ENCODE measurements at regions not wholly inside any gene's neighbourhood (a gene's known extent, or its start where the extent isn't known, plus 50 kb on each side); places are given as distances from the start of the nearest gene placed in this dataset.

GRCh38 chr2:39511219-39511604, 74.1 kb upstream of the MAP4K3 start:
- TF ChIP-seq CTCF (IDR thresholded peaks at IDR 0.05; ENCODE audit: low read depth, low read length, missing input control) (no peak), TAF1 (conservative IDR thresholded peaks at IDR 0.05) (no peak), EGR1 (IDR thresholded peaks at IDR 0.05; ENCODE audit: low read depth in 2 of 2) (no peak), MAX (IDR thresholded peaks at IDR 0.05) (no peak), HNF4G (IDR thresholded peaks at IDR 0.05) (no peak)
- TF ChIP-seq, protein P1, sequence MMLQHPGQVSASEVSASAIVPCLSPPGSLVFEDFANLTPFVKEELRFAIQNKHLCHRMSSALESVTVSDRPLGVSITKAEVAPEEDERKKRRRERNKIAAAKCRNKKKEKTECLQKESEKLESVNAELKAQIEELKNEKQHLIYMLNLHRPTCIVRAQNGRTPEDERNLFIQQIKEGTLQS (IDR thresholded peaks at IDR 0.05): no peak
- TF ChIP-seq, protein P2, sequence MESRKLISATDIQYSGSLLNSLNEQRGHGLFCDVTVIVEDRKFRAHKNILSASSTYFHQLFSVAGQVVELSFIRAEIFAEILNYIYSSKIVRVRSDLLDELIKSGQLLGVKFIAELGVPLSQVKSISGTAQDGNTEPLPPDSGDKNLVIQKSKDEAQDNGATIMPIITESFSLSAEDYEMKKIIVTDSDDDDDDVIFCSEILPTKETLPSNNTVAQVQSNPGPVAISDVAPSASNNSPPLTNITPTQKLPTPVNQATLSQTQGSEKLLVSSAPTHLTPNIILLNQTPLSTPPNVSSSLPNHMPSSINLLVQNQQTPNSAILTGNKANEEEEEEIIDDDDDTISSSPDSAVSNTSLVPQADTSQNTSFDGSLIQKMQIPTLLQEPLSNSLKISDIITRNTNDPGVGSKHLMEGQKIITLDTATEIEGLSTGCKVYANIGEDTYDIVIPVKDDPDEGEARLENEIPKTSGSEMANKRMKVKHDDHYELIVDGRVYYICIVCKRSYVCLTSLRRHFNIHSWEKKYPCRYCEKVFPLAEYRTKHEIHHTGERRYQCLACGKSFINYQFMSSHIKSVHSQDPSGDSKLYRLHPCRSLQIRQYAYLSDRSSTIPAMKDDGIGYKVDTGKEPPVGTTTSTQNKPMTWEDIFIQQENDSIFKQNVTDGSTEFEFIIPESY (IDR thresholded peaks at IDR 0.05): no peak
